ENCODE measurements at regions not wholly inside any gene's neighbourhood (a gene's known extent, or its start where the extent isn't known, plus 50 kb on each side); places are given as distances from the start of the nearest gene placed in this dataset. TPM values are rescaled to one million over a fixed set of nuclear protein-coding genes. Genes with fewer than 3 reads are reported as not detected.

Small RNA genes lying in the stretch of these regions (small RNA-seq; reads per million reads assigned to genes)
- gene AL161713.1 (ENCODE audit: low replicate concordance) = not detected
- not detected for gene AL163642.1 (ENCODE audit: low replicate concordance)
- gene RF00017 (ENCODE audit: low replicate concordance) = not detected
- not detected for gene RNU6-976P (ENCODE audit: low replicate concordance)
- not detected for gene RNU6ATAC28P (ENCODE audit: low replicate concordance)
- not detected for gene RNU7-51P (ENCODE audit: low replicate concordance)

All from GM23338 (cell line).